T-helper 2 cell (primary cell): ENCODE measurements at regions not wholly inside any gene's neighbourhood (a gene's known extent, or its start where the extent isn't known, plus 50 kb on each side); places are given as distances from the start of the nearest gene placed in this dataset.
"Not testable (repeated sequence)": the region's sequence is repeated elsewhere in the genome, so short reads cannot be mapped to it uniquely, and the experiment has no call there.

Source experiments
- DNase-seq, 5 experiments: peaks; one replicate each; pipeline versions ENCODE4 v3.0.0 to v3.0.0-alpha.2; 2012 to 2022

DNA sequence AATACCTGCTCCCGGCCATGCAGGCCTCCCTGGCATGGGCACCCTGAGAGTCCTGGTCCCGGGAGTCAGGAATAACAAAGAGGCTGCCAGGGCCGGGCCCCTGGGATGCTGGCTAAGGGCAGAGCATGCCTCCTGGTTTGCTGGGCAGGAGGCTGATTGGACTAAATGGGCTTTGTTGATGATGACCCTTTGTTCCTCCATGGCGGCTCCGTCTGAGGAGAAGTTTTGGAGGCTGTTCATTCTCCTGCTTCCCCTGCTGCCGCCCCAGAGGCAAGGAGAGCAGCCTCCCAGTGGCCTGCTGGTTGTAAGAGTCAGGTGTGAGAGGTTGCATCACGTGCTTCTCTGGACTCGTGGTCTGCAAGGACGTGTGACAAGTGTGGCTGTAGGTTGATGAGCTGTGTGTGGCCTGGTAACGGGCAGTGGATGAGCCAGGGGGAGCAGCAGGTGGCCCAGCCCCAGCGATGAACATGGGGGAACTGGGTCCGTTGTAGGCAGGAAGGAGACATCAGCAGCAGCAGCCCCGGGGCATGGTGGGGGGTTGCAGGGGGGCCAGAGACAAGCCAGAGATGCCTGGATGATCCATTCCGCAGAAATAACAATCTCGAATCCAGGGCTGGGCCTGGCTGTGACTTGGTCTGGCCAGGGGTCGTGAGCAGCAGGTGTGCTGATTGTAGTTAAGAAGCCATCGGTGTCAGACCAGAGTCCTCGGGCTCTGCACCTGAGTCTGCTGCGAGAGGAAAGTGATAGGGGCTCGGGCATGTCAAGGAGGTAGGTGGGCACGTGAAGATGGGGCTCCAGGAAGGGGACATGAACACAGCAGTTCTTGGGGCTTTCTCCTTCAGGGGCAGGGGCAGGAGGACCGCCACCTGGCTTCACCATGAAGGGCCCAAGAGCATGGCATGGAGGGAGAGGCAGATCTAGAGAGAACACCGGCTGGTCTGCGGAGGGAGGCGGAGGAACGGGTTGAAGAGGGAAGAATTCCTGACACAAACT, 101.4 kb downstream of the TNFRSF13B start:
- no peak for DNase-seq

DNA sequence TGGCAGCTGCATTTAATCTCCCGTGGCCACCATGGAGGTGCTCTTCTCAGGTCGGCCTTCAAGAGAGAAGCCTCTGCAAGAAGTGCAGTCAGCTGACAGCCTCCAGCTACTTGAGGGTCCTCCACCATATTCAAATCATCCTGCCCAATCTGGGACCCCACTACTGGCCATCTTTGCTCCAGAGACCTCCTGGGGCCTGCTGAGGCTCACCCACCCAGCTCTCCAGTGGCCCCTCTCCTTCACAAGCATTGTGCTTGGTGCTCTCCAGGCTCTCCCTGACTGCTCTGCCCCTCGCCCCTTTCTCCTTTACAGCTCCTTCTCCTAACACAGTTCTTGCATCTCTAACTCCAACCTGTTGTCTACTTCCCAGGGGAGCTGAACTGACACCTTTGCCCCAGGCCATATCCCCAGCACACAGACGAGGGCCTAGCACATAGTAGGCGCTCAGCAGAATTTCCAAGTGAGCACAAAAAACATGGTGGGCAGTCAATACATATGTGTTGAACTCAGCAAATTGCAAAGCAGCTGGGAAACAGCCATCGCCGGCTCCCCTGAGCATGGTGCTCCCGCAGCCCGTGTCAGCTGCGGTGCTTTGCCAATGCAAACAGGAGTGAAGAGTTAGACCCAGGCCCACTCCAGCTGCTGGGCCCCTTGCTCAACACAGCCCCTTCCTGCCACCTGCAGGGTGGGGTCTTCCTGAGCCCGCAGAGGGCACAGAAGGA, 102.2 kb downstream of the TNFRSF13B start:
- not testable (repeated sequence) for DNase-seq

DNA sequence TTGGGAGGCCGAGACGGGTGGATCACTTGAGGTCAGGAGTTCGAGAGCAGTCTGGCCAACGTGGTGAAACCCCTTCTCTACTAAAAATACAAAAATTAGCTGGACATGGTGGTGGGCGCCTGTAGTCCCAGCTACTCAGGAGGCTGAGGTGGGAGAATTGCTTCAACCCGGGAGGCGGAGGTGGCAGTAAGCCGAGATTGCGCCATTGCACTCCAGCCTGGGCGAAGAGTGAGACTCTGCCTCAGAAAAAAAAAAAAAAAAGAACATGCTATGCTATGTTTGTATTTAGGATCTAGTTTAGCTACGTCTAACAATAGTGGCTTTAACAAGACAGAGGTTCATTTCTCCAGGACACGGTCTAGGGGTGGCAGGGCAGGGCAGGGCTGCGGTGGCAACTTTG, 103.3 kb downstream of the TNFRSF13B start:
- DNase-seq = not testable (repeated sequence)

DNA sequence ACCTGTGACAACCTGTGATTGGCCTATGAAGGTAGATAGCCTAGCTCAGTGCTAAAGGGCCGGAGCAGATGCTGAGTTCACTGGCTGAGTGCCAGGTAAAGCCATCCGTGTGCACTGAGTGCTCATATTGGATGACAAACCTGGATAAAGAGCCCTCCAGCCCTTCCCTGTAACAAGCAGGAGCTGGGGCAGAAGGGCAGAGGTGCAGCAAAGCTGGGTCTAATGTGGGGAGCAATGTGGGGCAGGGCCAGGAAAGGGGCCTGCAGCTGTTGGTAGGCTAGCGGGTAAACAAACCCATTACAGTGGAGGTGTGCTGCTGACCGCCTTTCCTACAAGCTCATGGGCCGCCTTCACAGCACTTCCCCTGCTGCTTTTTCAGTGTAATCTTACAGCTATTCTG, 104.4 kb downstream of the TNFRSF13B start:
- DNase-seq = not testable (repeated sequence)

DNA sequence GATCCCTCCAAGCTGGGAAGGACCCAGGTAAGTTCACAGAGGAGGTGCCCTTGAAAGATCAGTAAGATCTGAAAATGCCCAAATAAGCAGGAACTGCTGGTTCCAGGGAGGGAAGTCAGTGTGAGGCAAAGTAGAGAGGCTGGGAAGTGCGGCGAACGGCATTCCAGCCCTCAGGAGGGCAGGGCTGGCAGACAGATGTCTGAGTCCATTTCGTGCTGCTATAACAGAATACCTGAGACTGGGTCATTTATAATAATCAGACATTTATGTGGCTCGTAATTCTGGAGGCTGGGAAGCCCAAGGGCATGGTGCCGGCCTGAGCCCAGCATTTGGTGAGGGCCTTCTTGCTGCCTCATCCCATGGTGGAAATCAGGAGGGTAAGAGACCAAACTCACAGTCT, 105.1 kb downstream of the TNFRSF13B start:
- not testable (repeated sequence) for DNase-seq

DNA sequence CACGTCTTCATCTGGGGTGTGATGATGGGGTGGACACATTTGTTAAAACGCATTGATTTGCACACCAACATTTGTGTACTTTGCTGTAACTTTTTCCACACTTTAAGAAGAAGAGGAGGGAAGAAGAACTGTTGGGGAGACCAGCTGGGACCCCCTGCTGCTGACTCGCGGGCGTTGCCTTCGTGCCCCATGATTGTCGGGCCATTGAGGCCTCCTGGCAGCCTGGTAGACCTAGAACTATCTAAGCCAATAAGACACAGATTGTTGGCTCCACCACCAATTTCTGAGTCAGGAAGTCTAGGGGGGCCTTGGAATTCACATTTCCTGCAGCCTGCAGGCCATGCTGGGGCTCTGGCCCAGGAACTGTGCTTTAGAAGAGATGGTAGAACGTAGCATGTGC, 105.5 kb downstream of the TNFRSF13B start:
- no peak for DNase-seq

DNA sequence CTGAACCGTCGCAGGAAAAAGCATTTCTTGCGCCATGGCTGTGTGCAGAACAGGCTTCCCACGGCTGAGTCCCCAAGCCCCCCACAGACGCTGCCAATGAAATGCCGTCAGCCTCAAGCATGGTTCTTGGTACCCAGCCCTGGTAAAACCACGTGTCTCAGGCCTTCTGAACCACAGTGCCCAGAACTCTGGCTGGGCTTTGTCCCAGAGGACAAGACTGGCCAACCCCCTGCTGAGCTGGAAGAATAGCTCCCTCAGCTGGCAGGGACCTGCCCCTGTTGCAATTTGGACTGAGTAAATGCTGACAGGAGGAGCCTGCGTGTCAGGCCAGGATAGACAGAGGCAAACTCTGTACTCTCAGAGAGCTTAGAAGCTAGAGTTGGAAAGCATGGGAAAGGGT, 106.2 kb downstream of the TNFRSF13B start:
- not testable (repeated sequence) for DNase-seq

DNA sequence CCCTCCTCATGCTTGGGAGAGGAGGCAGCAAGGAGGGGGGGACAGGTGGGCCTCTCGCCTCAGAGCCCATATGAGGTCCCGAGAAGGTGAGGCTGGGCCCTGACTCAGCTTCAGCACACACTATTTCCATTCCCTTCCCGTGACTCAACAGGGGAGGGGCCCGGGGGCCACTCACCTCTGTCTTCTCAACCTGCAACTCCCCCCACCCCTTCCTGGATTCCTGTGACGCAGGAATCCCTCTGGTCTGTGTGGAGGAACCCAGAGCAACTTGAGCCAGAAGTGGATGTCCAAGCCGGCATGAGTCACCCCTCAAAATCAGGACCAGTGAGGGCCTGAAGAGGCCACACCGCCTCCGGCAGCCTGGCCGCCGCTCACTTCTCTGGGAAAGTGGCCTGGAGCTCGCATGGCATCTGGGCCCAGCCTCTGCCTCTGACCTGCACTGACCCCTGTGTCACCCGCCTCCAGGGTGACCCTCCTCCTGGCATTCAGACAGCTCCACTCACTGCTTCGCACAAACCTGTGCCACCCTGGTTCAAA, 106.8 kb downstream of the TNFRSF13B start:
- not testable (repeated sequence) for DNase-seq

DNA sequence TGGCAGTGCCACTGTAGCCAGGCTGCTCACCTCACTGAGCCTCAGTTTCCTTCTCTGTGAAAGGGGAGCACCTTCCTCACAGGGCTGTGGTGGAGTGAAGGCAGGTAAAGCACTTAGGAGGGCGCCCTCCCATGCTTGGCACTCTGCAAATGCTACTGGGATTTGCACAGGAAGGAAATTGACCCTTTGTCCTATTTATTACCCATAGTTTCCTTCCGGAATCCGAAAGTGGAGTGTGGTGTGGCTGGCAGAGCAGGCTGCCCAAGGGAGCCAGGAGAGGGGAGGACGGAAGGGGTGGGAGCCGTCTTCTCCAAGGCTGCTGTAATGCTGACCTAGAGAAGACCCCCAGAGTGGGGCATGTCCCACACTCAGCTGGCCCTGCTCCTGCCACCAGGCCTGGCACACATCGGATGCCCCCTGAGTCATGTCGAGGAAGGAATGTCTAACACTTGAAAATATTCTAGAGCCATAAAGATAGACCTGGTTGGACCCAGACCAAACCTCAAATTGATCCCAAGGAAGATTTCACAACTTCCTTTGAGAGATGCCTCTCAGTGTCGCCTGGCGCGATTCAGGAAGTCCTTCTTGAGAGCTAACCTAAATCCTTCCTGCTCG, 107.3 kb downstream of the TNFRSF13B start:
- not testable (repeated sequence) for DNase-seq

DNA sequence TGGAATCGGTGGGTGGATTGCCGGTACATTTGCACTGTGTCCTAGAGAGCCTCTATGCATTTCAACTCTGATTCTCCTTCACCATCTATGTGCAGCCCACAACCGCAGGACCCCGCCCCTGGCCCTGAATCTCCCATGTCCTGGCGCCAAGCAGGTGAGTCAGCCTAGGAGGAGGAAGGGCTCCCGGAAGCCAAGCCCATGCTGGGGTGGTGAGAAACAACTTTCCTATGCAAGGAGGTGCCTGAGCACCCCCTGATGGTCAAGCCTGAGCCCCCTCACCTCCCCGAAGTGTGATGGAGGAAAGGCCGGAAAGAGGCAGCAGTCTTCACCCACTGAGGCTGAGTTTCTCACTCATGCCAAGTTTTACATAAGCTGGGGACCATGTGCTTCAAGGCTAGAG, 110.8 kb downstream of the TNFRSF13B start:
- not testable (repeated sequence) for DNase-seq

DNA sequence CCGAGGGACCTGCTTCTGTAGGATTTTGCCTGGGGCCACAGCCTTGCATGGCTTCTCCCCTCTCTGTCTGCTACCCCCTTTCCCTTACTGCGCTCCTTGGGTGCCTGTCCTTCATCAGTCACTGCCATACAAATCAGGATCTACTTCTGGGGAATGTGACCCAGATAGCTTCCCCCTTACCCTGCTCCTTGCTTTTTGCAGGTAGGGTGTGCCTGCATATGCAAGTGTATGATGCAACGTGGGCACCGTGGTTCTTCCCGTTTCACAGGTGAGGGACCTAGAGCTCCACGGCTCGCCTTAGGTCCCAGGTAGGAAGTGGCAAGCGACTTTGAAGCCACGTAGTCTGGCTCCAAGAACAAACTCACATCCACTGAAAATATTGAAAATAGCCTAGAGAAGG, 111.5 kb downstream of the TNFRSF13B start:
- not testable (repeated sequence) for DNase-seq

DNA sequence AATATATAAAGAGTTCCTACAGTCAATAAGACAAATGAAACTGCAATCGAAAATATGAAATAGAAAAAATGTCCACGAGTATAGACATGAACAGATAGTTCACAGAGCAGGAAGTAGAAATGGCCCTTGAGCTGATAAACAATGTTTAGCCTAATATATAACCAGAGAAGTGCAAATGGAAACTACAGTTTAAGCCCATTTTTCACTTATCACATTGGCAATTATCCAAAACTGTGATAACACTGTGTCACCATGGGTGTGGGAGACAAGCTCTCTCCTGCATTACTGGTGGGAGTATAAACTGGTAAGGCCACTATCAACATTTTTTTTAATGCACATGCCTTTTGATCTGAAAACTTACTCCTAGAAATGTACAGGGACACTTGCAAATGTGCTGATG, 112.4 kb downstream of the TNFRSF13B start:
- not testable (repeated sequence) for DNase-seq

DNA sequence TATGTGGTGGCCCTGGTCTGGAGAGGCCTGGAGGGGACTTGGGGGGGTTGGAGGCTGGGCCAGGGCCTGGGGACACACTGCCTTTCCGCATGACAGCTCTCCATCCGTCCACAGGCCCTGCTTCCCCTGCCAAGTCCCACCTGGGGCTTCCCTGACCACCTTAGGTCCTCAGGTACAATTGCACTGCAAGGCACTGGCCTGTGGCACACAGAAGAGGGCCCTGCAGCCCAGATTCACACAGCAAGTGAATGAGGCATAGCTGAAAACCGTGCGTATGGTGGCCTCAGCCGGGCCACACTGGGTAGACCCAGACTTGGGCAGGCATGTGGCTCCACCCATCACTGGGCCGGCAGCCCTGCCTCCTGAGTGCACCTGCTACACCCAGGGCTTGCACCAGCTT, 114.2 kb downstream of the TNFRSF13B start:
- DNase-seq = not testable (repeated sequence)

DNA sequence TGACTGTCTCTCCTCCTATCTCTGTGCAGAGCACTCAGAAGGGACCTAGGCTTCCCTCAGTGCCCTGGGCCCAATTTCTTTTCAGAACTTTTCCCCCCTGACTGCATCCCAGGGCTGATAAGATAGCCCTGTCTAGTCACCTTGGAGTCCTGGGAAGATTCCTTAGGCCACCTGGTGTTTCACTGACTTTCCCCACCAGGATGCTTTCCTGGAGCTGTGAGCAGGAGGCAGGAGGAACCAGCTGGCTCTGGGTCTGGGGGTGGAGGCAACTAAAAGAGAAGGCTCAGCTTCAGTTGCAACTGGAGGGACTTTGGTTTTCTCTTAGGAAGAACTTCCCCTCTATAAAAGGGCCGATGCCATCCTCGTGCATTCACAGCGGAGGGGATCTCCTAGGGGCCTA, 115.1 kb downstream of the TNFRSF13B start:
- DNase-seq = not testable (repeated sequence)

DNA sequence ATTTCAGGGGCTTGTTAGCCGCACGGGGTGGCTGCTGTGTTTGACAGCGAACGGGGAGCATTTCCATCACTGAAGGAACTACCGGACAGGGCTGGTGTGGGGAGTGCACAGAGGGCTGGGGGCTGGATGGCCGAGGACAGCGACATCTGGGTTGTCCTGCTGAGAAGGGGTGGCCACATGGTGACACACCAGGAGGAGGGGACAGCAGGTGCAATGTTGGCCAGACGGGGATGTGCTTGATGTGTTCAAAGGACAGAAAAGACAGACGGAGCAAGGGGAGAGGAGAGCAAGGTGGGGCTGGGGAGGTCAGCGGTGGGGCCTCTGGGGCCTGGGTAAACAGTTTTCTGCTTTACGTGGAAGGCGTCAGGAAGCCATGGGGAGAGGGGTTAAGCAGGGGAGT, 115.7 kb downstream of the TNFRSF13B start:
- not testable (repeated sequence) for DNase-seq

DNA sequence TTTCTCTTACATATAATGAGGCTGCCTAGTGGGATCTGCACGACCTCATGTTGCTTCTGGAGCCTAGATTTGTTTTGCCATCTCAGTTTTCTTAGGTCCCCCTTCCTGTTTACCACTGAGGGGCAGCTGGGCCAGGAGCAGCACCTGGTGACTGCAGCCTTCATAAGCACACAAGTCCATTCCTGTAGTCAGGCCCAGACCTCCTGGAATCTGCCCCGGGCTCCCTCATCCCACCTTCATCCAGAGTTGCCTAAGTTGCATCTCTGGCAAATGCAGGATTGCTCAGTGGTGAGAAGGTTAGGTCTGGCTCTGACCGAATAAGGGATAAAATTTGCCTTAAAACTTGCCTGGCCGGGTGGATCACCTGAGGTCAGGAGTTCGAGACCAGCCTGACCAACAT, 117.3 kb downstream of the TNFRSF13B start:
- DNase-seq = not testable (repeated sequence)

DNA sequence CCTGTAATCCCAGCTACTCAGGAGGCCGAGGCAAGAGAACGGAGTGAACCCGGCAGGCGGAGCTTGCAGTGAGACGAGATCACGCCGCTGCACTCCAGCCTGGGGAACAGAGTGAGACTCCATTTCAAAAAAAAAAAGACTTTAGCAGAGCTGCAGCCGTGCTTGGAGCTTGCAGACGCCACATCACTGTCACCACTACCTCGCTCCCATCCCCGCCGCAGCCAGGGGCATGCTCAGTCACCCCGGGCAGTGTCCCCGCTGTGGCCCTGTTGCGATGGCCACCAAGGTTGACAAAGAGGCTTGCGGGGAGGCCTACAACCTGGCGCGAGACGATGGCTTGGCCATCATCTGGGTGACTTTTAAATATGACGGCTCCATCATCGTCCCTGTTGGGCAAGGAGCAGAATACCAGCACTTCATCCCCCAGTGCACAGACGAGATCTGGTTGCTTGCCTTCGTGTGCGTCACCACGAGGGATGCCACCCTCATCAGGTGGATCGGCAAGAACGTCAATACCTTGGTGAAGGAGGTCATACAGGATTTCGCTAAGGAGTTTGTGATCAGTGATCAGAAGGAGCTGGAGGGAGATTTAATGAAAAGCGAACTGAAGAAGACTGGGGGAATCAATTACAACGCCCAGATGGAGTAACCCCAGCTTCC, 118.1 kb downstream of the TNFRSF13B start:
- DNase-seq = no peak

DNA sequence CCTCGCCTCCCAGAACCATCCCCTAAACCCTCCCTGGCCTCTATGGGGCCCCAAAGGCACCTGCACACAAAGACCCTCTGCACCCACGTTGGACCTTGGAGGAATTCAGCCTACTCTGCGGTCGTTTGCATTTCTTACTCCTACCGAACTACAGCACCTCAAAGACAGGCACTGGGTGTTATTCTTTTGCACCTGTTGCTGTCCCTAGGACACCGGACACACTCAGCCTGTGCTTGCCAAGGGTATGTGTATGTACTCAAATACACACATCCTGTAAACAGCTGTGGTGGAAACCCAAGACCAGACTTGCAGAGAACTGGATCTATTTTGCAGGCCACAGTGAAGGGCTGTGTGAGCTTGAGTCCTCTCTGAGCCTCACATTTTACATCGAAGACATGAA, 122.1 kb downstream of the TNFRSF13B start:
- DNase-seq = not testable (repeated sequence)

DNA sequence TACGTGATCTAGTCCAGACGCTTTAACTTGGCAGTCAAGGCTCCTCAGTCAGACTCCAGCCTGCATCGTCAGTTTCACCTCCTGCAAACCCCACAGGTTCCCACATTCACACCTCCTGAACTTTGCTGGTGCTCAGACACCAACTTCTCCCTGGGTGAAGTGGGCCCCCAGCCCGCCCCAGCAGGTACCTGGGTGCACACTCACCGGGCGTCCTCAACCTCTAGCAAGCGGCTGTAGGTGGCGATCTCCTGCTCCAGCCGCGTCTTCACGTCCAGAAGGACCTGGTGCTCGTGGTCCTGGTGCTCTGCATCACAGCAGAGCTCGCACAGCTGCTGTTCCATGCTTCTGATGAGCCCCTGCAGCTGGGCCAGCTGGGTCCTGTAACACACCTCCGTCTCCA, 122.9 kb downstream of the TNFRSF13B start:
- not testable (repeated sequence) for DNase-seq

DNA sequence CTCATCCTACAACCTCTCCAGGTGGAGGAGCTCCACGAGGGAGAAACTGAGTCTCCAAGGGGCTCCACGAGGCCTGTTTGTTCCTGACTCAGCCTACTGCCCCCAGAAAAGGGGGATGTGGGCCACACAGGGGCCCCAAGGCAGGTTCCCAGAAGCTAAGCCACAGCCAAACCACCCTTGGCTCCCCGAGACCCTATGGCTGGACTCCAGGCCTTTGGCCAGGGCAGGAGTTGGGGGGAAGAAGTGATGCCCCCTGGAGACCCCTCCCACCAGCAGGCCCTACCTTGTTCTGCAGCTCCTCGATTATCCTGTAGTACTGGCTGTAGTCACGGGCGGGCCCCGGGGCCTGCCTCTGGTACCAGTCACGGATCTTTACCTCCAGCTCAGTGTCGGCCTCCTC, 126.8 kb downstream of the TNFRSF13B start:
- not testable (repeated sequence) for DNase-seq

DNA sequence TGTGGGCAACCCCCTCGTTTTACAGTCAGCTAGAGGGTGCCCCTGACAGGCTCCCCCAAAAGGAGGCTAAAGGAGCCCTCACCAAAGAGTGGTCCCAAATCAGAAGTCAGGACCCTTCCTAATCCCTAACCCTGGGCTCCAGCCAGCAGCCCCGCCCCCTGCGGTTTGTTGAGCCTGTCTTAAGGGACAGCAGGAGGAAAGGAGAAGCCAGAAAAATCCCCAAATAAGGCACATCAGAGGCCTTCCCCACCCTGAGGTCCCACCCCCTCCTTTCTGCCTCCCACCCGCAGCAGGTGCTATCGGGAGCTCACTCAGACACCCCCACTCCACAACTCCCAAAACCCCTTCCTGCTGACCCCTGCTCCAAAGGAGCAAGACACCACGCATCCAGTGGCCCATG, 127.2 kb downstream of the TNFRSF13B start:
- DNase-seq = not testable (repeated sequence)

DNA sequence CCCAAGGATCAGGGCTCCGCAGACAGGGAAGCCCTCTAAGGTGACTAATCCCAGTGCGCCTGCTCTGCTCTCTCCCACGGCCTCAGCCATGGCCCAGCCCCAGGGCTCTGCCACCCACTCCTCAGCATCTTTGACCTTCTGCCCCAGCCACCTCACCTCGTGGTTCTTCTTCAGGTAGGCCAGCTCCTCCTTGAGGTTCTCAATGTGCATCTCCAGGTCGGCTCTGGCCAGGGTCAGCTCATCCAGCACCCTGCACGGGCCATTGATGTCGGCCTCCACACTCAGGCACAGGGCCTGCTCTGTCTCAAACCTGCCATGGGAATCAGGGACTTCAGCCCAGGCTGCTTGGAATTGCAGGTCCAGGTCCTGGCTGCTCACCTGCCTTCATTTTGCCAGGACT, 128.4 kb downstream of the TNFRSF13B start:
- not testable (repeated sequence) for DNase-seq
